ENCODE measurements at regions not wholly inside any gene's neighbourhood (a gene's known extent, or its start where the extent isn't known, plus 50 kb on each side); places are given as distances from the start of the nearest gene placed in this dataset.
A peak's percentile ranks its signal among the peaks of the same experiment; 100 is the strongest.
"Not testable (repeated sequence)": the region's sequence is repeated elsewhere in the genome, so short reads cannot be mapped to it uniquely, and the experiment has no call there.

DNA sequence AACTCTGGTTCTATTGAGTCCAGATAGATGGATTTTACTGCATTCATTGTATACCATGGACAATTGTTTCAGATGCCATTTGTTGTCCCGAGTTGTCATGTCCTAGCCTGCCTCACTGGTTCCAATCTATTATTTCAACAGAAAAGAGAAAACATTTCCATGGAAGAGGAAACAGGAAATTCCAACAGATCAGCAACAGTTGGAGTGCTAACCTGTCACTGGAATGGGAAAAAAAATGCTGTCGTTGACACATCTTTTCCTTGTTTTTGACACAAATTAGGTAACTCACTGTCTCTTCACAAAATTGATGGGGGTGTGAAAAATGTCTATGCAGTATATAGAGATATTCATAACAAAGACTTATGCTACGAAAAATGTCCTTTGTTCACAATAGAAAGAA is 432.0 kb upstream of the TBL1XR1 start:
- no peaks in the 10 kb centered on the region for H3K36me3 ChIP-seq (ENCODE audit: control insufficient read depth in 1 of 2, insufficient read depth in 2 of 2, low read length in 2 of 2)
- no peak overlapping the region for H3K9ac ChIP-seq (ENCODE audit: low read length)
- no peaks in the 10 kb centered on the region for H3K4me1 ChIP-seq (ENCODE audit: control insufficient read depth in 1 of 2, insufficient read depth in 2 of 2, low read length in 2 of 2)
- H3K79me2 ChIP-seq (ENCODE audit: control insufficient read depth, insufficient read depth, low read length, poor library complexity) = no peaks in the 10 kb centered on the region
- no CpG with 5 or more reads among the region's 3 CpGs for WGBS (ENCODE audit: extremely low coverage, insufficient coverage, insufficient read length)
- H3K9me3 ChIP-seq (ENCODE audit: insufficient read depth, low read depth, low read length) = peaks cover 2% of the 10 kb centered on the region
- no peak overlapping the region for H3K14ac ChIP-seq (ENCODE audit: low read length)
- DNase-seq = peak in 1 of 2 donors; percentile 21
- H3K79me1 ChIP-seq (ENCODE audit: low read length) = no peaks in the 10 kb centered on the region
- no peak overlapping the region for H2BK12ac ChIP-seq (ENCODE audit: low read length)
- no peak overlapping the region for H3K23ac ChIP-seq (ENCODE audit: low read length)
- H2AK5ac ChIP-seq (ENCODE audit: low read length) = no peak overlapping the region
- H2BK5ac ChIP-seq (ENCODE audit: low read depth, low read length, poor library complexity) = no peak overlapping the region
- H3K27ac ChIP-seq (ENCODE audit: low read depth, low read length) = no peak overlapping the region
- H3K27me3 ChIP-seq (ENCODE audit: insufficient read depth, low read length) = no peaks in the 10 kb centered on the region
- H3K18ac ChIP-seq (ENCODE audit: low read length) = no peak overlapping the region
- H3K4me3 ChIP-seq (ENCODE audit: low read depth, low read length) = no peak overlapping the region
- H3K4me2 ChIP-seq (ENCODE audit: low read length) = no peak overlapping the region
- H4K12ac ChIP-seq (ENCODE audit: low read depth, low read length) = no peak overlapping the region
- no peak overlapping the region for H2BK120ac ChIP-seq (ENCODE audit: insufficient read depth, low read length, poor library complexity)
- no peak overlapping the region for H4K8ac ChIP-seq (ENCODE audit: low read depth, low read length)
- no peak overlapping the region for H2AFZ ChIP-seq (ENCODE audit: insufficient read depth, low read length, poor library complexity)
- H3K4ac ChIP-seq (ENCODE audit: low read depth, low read length) = no peak overlapping the region
- no peak overlapping the region for H4K91ac ChIP-seq (ENCODE audit: low read depth, low read length)

GRCh38 chr3:177633671-177634207 is 436.5 kb upstream of the TBL1XR1 start:
- Histone ChIP-seq H3K9ac (ENCODE audit: low read length) (no peak overlapping the region), H3K9me3 (ENCODE audit: insufficient read depth, low read depth, low read length) (no peaks in the 10 kb centered on the region), H2BK120ac (ENCODE audit: insufficient read depth, low read length, poor library complexity) (no peak overlapping the region), H2AFZ (ENCODE audit: insufficient read depth, low read length, poor library complexity) (no peak overlapping the region), H3K18ac (ENCODE audit: low read length) (no peak overlapping the region), H2AK5ac (ENCODE audit: low read length) (no peak overlapping the region), H3K4me3 (ENCODE audit: low read depth, low read length) (no peak overlapping the region), H2BK12ac (ENCODE audit: low read length) (no peak overlapping the region), H3K4me1 (ENCODE audit: control insufficient read depth in 1 of 2, insufficient read depth in 2 of 2, low read length in 2 of 2) (no peaks in the 10 kb centered on the region), H3K79me1 (ENCODE audit: low read length) (no peaks in the 10 kb centered on the region), H3K14ac (ENCODE audit: low read length) (no peak overlapping the region), H3K27me3 (ENCODE audit: insufficient read depth, low read length) (no peaks in the 10 kb centered on the region), H2BK5ac (ENCODE audit: low read depth, low read length, poor library complexity) (no peak overlapping the region), H4K91ac (ENCODE audit: low read depth, low read length) (no peak overlapping the region), H3K36me3 (ENCODE audit: control insufficient read depth in 1 of 2, insufficient read depth in 2 of 2, low read length in 2 of 2) (no peaks in the 10 kb centered on the region), H4K12ac (ENCODE audit: low read depth, low read length) (no peak overlapping the region), H4K8ac (ENCODE audit: low read depth, low read length) (no peak overlapping the region), H3K4ac (ENCODE audit: low read depth, low read length) (no peak overlapping the region), H3K4me2 (ENCODE audit: low read length) (no peak overlapping the region), H3K27ac (ENCODE audit: low read depth, low read length) (no peak overlapping the region), H3K79me2 (ENCODE audit: control insufficient read depth, insufficient read depth, low read length, poor library complexity) (no peaks in the 10 kb centered on the region), H3K23ac (ENCODE audit: low read length) (no peak overlapping the region)
- no CpG with 5 or more reads among the region's 5 CpGs for WGBS (ENCODE audit: extremely low coverage, insufficient coverage, insufficient read length)
- no peak for DNase-seq

DNA sequence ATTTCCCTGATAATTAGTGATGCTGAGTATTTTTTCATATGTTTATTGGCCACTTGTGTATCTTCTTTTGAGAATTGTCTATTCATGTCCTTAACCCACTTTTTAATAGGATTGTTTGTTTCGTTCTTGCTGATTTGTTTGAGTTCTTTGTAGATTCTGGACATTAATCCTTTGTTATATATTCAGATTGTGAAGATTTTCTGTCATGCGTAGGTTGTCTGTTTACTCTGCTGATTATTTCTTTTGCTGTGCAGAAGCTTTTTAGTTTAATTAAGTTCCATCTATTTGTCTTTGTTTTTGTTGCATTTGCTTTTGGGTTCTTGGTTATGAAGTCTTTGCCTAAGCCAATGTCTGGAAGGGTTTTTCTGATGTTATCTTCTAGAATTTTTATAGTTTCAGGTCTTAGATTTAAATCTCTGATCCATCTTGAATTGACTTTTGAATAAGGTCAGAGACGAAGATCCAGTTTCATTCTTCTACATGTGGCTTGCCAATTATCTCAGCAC is 438.4 kb upstream of the TBL1XR1 start:
- H2AFZ ChIP-seq (ENCODE audit: insufficient read depth, low read length, poor library complexity); H3K27ac ChIP-seq (ENCODE audit: low read depth, low read length); H3K79me1 ChIP-seq (ENCODE audit: low read length); H3K4ac ChIP-seq (ENCODE audit: low read depth, low read length); H3K18ac ChIP-seq (ENCODE audit: low read length); H3K4me2 ChIP-seq (ENCODE audit: low read length); H4K12ac ChIP-seq (ENCODE audit: low read depth, low read length); H2BK12ac ChIP-seq (ENCODE audit: low read length); H3K14ac ChIP-seq (ENCODE audit: low read length); H3K27me3 ChIP-seq (ENCODE audit: insufficient read depth, low read length); H3K79me2 ChIP-seq (ENCODE audit: control insufficient read depth, insufficient read depth, low read length, poor library complexity); H3K4me1 ChIP-seq (ENCODE audit: control insufficient read depth in 1 of 2, insufficient read depth in 2 of 2, low read length in 2 of 2); H3K9me3 ChIP-seq (ENCODE audit: insufficient read depth, low read depth, low read length); H4K8ac ChIP-seq (ENCODE audit: low read depth, low read length); H2AK5ac ChIP-seq (ENCODE audit: low read length); H4K91ac ChIP-seq (ENCODE audit: low read depth, low read length); H3K4me3 ChIP-seq (ENCODE audit: low read depth, low read length); H2BK120ac ChIP-seq (ENCODE audit: insufficient read depth, low read length, poor library complexity); H3K36me3 ChIP-seq (ENCODE audit: control insufficient read depth in 1 of 2, insufficient read depth in 2 of 2, low read length in 2 of 2); H2BK5ac ChIP-seq (ENCODE audit: low read depth, low read length, poor library complexity); H3K9ac ChIP-seq (ENCODE audit: low read length); H3K23ac ChIP-seq (ENCODE audit: low read length); DNase-seq: not testable (repeated sequence)
- no CpG with 5 or more reads among the region's 3 CpGs for WGBS (ENCODE audit: extremely low coverage, insufficient coverage, insufficient read length)

GRCh38 chr3:177640319-177640965 is 443.2 kb upstream of the TBL1XR1 start:
- Histone ChIP-seq H3K23ac (ENCODE audit: low read length) (no peak overlapping the region), H4K12ac (ENCODE audit: low read depth, low read length) (no peak overlapping the region), H3K4me1 (ENCODE audit: control insufficient read depth in 1 of 2, insufficient read depth in 2 of 2, low read length in 2 of 2) (no peaks in the 10 kb centered on the region), H2BK5ac (ENCODE audit: low read depth, low read length, poor library complexity) (no peak overlapping the region), H3K36me3 (ENCODE audit: control insufficient read depth in 1 of 2, insufficient read depth in 2 of 2, low read length in 2 of 2) (no peaks in the 10 kb centered on the region), H2AFZ (ENCODE audit: insufficient read depth, low read length, poor library complexity) (no peak overlapping the region), H3K79me2 (ENCODE audit: control insufficient read depth, insufficient read depth, low read length, poor library complexity) (no peaks in the 10 kb centered on the region), H3K9ac (ENCODE audit: low read length) (no peak overlapping the region), H2BK12ac (ENCODE audit: low read length) (no peak overlapping the region), H4K91ac (ENCODE audit: low read depth, low read length) (no peak overlapping the region), H3K14ac (ENCODE audit: low read length) (no peak overlapping the region), H4K8ac (ENCODE audit: low read depth, low read length) (no peak overlapping the region), H3K9me3 (ENCODE audit: insufficient read depth, low read depth, low read length) (no peaks in the 10 kb centered on the region), H3K18ac (ENCODE audit: low read length) (no peak overlapping the region), H3K4me2 (ENCODE audit: low read length) (no peak overlapping the region), H2BK120ac (ENCODE audit: insufficient read depth, low read length, poor library complexity) (no peak overlapping the region), H2AK5ac (ENCODE audit: low read length) (no peak overlapping the region), H3K79me1 (ENCODE audit: low read length) (no peaks in the 10 kb centered on the region), H3K4ac (ENCODE audit: low read depth, low read length) (no peak overlapping the region), H3K27ac (ENCODE audit: low read depth, low read length) (no peak overlapping the region), H3K4me3 (ENCODE audit: low read depth, low read length) (no peak overlapping the region), H3K27me3 (ENCODE audit: insufficient read depth, low read length) (no peaks in the 10 kb centered on the region)
- WGBS (ENCODE audit: extremely low coverage, insufficient coverage, insufficient read length) = no CpG with 5 or more reads among the region's 8 CpGs
- no peak for DNase-seq

Measured in trophoblast cell (in vitro differentiated cells and primary cell).